ENCODE measurements at regions not wholly inside any gene's neighbourhood (a gene's known extent, or its start where the extent isn't known, plus 50 kb on each side); places are given as distances from the start of the nearest gene placed in this dataset.
"Not testable (repeated sequence)": the region's sequence is repeated elsewhere in the genome, so short reads cannot be mapped to it uniquely, and the experiment has no call there.

DNA sequence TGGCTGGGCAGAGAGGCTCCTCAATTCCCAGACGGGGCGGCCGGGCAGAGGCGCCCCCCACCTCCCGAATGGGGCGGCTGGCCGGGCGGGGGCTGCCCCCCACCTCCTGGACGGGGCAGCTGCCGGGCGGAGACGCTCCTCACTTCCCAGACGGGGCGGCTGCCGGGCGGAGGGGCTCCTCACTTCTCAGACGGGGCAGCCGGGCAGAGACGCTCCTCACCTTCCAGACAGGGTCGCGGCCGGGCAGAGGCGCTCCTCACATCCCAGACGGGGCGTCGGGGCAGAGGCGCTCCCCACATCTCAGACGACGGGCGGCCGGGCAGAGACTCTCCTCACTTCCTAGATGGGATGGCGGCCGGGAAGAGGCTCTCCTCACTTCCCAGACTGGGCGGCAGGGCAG, 214.1 kb downstream of the SOX2 start:
- not testable (repeated sequence) for DNase-seq

DNA sequence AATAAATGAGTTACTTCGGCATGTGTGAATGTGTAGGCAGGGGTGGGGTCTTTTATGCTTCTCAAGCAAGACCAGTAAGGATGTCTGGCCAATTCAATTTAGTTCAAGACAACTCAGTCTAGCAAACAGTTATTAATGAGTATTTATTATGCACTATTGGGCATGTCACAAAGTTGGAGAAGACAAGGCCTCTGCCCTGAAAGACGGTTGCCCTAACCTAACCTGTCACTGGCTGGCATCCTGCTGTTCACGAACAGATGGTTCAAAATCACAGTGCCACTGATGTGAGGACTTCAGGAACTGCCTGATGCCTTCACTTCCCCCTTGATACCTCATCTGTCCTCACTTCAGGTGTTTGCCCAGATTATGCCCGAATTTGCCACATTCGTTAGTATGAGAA, 217.8 kb downstream of the SOX2 start:
- DNase-seq: no peak

DNA sequence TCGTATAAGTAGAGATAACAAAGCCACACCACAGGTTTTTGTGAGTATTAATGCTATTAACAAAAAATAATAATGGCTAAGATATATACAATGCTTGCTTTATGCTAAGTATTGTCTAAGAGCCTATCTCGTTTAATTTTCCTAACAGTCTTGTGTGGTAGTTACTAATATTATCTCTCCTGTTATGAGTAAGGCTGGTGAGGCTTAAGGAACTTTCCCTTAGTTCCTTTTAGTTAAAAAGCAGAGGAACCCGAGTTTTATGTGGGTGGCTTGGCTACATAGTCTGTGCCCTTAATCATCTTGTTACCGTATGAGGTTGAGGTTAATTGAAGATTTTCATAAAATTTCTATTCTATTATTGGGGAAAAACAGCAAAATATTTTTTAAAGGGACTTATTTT, 218.4 kb downstream of the SOX2 start:
- DNase-seq: no peak

DNA sequence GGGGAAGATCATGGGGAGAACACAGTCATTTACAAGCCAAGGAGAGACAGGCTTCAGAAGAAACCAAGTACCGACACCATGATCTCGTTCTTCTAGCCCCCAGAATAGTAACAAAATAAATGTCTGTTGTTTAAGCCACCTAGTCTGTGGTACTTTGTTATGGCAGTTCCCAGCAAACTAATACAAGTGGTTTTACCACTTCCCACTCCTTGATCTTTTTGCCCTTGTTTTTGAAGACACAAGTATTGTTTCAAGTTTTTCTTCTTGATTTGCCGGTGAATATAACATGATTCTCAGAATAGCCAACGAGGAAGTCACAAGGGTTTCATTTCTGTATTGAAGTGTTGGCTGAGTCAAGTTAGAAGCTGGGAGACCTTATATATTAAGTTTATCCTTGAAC, 220.3 kb downstream of the SOX2 start:
- DNase-seq: no peak

DNA sequence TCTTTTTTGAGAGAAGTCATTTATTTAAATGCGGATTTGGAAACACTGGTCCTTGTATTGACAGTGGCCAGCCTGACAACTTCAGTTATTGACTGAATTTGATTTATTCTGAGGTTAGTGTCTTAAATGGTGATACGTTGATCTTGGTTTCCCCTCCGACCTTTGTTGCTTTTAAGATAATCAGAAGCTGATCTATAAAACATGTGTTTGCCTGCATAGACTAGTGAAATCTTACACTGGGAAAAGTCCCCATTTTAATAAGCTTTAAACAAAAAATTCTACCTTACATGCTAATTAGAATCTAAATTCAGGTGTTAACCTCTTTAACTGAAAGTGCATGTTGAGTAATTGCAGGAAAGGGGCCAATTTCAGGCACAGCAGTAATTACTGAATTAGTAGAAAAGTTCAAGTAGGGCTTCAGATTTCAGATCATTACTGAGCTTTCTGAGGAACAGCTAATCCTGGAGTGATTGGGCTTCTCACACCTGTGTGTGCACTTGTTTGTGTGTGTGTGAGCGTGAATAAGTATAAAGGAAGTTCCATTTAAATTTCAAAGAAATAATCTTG, 221.4 kb downstream of the SOX2 start:
- DNase-seq: no peak

DNA sequence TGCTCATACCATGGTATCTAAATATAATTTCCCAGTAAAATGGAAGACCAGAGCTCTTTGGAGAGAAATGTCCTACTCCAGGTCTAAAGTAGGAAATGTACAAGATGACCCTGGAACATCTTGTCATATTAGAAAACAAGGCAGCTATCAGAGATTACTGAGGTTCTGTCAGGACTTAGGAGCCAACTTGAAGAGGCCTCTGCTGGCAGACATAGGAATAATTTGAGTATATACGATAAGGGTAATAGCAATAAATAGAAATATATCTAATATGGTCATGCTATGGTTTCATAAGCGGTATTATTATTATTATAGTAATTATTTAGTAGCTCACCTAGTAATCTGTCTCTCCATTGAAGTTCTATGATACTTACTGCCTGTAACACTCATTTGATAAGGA, 224.2 kb downstream of the SOX2 start:
- no peak for DNase-seq

DNA sequence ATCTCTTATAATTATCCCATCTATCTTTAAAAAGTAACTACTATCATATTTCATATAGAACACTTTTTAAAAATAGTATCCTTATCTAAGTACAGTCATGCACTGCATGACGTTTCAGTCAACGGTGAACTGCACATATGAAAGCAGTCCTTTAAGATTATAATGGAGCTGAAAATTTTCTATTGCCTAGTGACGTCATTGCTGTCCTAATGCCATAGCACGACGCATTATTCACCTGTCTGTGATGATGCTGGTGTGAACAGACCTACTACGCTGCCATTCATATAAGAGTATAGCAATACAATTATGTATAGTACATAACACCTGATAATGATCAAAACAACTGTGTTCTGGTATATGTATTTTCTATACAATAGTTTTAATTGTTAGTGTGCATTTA, 225.0 kb downstream of the SOX2 start:
- DNase-seq: no peak

DNA sequence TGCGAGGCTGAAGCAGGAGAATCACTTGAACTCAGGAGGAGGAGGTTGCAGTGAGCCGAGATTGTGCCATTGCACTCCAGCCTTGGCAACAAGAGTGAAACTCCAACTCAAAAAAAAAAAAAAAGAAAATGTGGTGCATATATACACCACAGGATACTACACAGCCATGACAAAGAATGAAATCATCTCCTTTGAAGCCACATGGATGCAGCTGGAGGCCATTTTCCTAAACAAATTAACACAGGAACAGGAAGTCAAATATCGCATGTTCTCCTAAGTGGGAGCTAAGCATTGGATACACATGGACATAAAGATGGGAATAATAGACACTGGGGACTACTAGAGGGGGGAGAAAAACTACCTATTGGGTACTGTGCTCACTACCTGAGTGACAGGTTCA, 226.9 kb downstream of the SOX2 start:
- not testable (repeated sequence) for DNase-seq

DNA sequence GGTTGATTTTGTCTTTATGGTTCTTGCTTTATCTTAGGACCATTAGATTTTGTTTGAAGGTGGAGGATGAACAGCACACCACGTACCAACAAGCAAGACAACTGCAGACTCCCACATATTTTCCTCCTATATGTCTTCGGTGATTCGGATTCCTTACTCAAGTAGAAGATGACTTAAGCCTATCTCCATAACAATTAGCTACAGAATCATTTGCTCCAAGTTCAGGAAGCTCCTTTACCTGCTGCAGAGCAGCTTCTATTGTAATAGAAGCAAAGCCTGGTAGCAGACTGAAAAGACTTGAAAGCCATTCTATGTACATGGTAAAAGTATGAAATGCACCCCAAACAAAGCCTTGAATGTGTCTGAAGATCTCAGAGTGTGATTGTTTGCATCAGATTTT, 229.0 kb downstream of the SOX2 start:
- DNase-seq: no peak

DNA sequence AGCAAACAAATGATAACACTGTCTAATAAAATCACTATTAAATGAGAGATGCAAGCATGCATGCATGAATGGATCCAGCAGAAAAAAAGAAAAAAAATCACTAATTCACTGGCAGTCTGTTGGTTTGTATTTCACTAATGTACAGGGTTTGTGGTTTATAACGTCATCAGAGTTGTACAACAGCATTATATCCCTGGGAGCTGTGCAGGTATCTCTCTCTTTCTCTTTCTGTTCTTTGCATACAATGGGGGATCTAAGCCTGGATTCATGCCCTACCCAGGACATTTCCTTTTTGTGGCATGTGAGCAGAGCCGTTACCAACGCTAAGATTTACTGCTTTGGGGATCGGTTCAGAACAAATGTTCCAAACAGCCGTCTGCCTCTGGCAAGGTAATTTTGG, 229.5 kb downstream of the SOX2 start:
- DNase-seq: no peak

DNA sequence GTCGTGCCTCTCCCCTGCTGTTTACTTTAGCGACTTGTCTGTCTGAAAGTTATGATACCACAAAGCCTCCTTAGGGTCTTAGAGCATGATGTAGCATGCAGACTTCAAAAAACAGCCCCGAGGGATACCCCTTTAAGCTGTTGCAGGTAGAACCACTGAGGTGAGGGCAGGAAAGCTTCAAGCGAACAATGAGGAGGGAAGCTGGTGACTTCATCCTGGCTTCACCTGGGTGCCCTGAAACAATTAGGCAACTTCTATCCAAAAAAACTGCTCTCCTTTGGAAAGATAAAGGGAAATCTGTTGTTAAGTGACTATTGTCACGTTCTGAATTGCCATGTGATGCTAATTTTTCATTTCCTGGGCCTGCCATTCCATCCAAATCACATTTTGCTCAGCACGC, 231.6 kb downstream of the SOX2 start:
- no peak for DNase-seq

DNA sequence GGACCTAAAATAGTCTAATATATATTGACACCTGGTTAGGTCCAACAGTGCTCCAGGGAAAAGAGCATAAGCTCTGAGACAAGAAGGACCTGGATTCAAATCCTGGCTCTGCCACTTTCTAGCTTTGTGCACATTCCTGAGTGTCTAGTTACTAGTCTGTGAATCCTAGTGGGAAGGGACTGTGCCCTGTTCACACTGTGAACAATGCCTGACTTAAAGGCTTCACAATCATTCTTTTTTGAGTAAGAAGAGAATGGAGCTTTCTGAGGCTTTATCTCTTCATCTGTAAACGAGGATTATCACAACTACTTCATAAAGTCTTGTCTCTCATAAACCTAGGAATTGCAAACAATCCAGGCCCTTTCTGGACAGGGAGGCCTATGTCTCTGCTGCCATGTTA, 235.9 kb downstream of the SOX2 start:
- DNase-seq: no peak

DNA sequence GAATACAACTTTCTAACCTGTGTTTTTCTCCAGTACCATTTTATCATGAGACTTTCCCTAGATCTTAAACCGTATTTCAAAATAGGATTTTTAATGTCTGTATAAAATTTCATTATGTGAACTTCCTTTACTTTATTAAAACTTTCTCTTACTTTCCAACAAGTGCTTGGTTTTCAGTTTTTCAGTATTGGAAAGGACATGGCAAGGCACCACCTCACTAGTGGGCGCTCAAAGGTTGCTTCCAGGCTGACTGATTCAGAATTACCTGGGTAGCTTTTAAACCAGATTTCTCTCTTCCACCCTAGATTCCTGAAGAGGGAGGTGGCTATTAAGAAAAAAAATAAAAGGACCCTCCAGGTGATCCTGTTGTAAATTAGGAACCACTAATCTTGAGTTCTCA, 236.6 kb downstream of the SOX2 start:
- no peak for DNase-seq

DNA sequence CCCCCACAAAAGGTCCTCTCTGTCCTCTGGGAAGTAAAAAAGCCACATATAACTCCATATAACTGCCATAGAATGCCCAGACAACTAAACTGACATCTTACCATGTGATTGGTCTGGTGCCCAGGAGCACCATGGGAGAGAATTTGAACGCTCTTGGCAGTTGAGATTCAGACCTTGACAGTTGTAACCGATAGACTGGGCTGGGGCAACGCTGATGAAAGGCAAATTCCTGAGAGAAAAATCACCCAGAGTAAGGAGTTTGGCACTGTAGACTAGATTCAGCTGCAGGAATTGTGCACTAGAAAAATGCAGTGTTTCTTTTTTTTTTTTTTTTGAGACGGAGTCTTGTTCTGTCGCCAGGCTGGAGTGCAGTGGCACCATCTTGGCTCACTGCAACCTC, 240.5 kb downstream of the SOX2 start:
- DNase-seq: no peak

DNA sequence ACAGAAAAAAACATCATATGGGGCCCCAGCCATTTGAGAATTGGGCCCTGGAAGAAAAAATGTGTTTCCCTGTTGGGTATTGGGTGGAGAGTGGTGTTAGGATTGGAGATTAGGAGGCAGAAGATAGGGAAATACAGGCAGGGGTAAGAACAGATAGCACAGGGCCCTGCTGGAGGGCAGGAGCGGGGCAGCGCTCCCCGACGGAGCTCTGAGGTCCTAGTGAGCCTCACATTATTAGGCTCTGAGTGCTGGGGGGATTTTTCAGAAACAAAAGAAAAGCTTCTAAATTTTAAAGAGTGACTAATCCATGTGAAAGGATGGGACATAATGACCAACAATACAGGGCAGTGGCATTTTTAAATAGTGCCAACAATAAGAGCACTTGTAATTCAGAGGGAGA, 241.2 kb downstream of the SOX2 start:
- no peak for DNase-seq

DNA sequence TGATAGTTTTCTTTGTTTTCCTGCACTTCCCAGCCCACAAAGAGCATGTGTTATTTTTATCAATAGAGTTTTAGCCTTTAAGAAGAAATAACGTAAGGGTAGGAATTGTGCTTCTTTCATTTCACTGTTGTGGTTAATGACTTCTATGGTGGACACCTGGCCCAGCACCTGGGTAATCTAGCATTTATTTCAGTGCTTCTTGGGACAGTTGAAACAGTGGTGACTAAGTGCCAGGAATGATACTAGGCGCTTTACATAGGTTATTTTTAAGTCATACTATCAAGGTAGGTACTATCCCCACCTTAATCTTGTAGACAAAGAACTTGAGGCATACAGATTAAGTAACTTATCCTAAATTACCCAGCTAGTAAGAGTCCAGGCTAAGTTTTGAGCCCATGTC, 243.8 kb downstream of the SOX2 start:
- no peak for DNase-seq

DNA sequence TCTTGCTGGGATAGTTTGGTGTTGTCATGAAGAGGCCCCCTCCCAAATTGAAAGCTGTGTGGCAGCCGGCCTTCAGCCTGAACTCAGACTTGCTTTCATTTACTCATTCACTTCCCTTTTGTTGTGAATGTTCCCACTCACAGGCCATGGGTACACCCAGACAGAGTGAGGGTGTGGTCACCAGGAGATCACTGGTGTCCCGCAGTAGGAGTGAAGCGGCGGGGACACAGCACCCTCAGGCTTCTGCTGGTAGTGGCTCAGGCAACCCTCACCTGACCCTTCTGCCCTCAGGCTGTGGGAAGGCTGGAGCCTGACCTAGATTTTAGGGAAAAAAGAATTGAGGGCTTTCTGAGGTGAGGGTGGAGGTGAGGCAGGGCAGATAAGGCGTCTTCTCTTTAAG, 244.4 kb downstream of the SOX2 start:
- DNase-seq: no peak

DNA sequence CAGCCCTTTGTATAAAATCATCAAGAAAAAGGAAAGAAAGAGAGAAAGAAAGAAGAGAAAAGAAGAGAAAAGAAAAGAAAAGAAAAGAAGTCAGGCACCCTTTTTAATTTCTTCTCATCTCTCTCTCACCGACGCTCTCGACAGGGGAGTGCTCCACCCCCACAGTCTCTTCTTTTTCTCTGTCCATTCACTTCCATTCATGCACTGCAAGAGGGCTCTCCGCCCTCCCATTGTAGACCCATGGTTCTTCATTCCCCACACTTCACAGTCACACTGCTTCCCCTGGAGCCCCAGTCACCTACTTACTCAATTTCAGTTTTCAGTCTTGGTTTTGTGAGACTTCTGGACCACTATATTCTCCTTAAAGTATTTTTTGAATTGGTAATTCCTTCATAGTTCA, 254.7 kb downstream of the SOX2 start:
- no peak for DNase-seq

DNA sequence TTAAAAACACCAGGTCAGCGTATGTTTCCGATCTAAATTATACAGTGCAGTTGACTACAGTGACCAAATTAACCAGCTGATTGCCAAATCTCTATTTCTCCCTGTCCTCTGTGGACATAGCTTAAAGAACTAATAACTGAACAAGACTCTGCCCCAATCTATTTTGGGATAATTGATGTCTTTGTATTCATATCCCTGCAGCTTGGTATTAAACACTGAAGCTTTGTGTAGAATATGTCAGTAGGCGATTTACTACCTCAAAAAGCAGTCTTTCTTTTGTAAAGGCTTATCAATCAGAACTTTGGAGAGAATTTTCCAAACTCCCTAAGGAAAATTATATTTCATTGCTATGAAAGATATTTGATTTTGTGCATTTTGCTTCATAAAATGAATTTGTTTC, 258.2 kb downstream of the SOX2 start:
- DNase-seq: no peak

DNA sequence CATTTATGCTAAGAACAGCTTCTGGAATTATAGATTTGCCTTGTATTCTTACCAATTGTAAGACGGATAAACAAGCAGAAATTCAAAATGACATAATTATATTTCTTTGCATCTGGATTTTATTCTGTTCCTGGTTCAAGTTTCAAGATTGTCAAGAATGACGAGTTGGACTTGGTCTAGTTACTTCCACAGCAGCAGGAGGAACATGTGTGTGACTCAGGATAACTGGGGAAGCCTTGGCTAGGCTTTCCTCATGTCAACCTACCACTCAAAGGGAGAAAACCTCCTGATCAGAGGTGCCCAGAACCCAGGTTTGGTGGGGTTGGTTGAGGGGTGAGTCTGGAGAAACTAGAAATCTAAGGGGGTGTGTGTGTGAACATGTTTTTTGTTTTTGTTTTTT, 259.7 kb downstream of the SOX2 start:
- DNase-seq: no peak

DNA sequence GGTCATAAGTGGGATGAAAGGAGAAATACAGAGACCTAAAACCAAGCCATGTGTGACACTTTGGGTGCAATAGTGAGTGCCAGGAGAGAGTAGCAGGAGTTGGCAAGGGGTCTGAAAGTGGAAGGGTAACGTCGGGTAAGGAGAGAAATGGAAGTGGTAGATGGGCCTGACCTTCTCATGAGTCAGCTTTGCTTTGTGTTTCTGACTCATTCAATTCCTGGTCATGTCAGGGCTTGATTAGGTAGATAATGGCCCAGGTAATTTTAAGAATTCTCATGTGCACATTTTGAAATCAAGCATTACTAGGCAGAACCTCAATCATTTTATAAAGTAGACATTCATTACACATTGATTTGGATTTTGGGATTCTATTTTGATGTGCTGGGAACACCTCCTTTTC, 262.5 kb downstream of the SOX2 start:
- DNase-seq: no peak

DNA sequence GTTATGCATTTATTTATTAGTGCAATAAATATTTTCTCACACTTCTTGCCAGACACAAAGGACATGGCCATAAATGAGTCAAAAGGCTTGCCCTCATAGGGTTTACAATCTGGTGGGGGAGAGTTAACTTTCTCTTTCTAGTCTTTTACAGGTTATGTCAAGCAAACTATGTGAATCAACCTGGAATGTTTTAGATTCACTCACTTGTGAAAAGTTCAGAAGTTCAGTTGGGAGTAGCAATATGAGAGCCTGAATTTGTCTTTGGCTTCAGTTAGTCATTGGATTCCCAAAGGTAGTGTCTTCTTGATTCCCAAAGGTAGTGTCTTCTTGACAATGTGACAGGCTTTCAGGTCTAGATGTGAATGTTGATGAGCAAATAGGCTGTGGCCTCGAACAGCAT, 264.8 kb downstream of the SOX2 start:
- no peak for DNase-seq

DNA sequence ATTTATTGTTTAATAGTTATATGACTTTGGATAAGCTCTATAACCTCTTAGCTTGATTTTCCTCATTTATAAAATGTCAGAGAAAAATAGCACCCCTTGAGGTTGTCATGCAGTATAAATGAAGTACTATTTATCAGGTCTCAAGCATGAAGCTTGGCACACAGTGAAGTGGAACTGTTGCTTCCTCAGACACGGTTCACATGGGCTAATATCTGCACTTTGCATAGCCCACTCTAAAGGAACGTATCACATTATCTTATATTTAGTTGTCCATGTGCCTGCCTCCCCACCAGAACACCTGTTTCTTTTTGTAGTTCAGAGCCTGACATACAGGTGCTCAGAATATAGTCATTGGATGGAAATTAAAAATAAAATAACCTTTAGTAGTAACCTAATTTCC, 273.7 kb downstream of the SOX2 start:
- no peak for DNase-seq

DNA sequence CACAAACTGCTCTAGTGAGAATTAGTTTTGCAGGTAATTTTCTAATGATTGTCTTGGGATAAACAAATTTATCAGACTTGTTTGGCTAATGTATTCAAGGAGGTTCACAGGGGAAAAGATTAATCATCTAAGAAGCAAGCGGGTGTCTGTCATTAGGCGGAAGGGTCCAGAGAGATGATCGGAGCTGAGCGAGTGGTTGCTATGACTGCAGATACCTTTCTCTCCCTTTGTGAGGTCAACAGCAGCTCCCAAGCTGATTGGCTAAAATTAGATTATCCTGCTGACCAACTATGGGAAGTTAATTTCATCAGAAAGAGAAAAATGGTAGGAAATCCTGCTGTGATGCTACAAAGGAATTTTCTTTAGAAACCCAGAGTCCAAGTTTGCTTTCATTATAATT, 276.0 kb downstream of the SOX2 start:
- no peak for DNase-seq

DNA sequence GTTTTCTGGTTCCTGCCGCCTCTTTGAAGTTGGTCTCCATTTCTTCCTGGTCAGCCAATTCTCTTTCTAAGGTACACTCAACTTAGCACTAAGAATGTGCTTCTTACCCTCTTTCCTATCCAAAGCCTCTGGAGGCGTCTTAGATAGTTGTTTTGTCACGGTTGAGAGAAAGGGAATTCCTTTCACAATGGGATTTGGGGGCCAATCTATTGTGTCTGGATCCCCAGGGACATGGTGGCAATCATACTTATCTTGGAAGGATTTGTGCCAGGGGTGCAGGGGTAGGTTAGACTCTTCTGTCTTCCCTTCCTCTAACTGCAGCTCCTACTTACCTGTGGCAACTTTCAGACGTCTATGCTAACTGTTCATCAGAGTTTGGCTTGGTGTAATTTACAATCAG, 287.1 kb downstream of the SOX2 start:
- no peak for DNase-seq

DNA sequence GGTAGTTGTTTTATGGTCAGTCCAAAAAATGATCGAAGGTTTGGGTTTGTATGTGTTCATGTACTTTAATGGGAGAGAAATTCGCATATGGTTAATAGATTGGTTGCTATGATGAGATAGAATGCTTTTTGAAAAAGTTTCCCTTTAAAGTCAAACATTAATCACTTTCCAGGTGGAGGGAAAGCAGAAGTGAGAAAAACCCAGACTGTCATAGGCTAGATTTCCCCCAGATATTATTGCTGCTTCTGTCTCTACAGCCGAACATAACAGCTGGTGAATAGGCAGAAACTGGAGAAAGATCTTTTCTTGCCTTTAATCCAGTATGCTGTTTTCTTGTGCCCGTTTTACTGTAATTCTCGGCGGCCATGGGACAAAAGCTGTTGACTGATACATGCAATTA, 287.6 kb downstream of the SOX2 start:
- DNase-seq: no peak
